Chondrocyte (in vitro differentiated cells): ENCODE measurements at regions not wholly inside any gene's neighbourhood (a gene's known extent, or its start where the extent isn't known, plus 50 kb on each side); places are given as distances from the start of the nearest gene placed in this dataset.

Experiments
- DNase-seq: peaks from one replicate; pipeline ENCODE4 v3.0.0; 2021; ENCODE audit warnings: mixed read lengths, low spot score
- H3K27ac Mint-ChIP-seq: one replicate; pipeline ENCODE4 v1.8.0; 2021; ENCODE audit warnings: mild to moderate bottlenecking, moderate library complexity, mixed read lengths; ENCODE audit not compliant: unreplicated experiment
- H3K27me3 Mint-ChIP-seq: 2 replicates; pipeline ENCODE4 v1.8.0; 2021; ENCODE audit warnings: low read depth, mixed read lengths
- H3K36me3 Mint-ChIP-seq: 2 replicates; pipeline ENCODE4 v1.8.0; 2021; ENCODE audit warnings: low read depth, mixed read lengths
- H3K4me1 Mint-ChIP-seq: 2 replicates; pipeline ENCODE4 v1.8.0; 2021; ENCODE audit warnings: low read depth, mild to moderate bottlenecking, mixed read lengths
- H3K4me3 Mint-ChIP-seq: one replicate; pipeline ENCODE4 v1.8.0; 2021; ENCODE audit warnings: mild to moderate bottlenecking, moderate library complexity, mixed read lengths; ENCODE audit not compliant: unreplicated experiment
- H3K9me3 Mint-ChIP-seq: 2 replicates; pipeline ENCODE4 v1.8.0; 2021; ENCODE audit warnings: low read depth, mixed read lengths
- TF ChIP-seq, protein P1 (sequence below): fragments of 200-600 bp; sonication (generic); IDR thresholded peaks from 2 replicates; pipeline ENCODE4 v1.5.0; 2021; ENCODE audit warnings: antibody characterized with exemption, mild to moderate bottlenecking, moderate library complexity

GRCh38 chr1:234706199-234706598, 96.2 kb upstream of the IRF2BP2 start:
- no peaks in the 10 kb centered on the region for H3K9me3 Mint-ChIP-seq
- H3K36me3 Mint-ChIP-seq, result peaks cover 2% of the 10 kb centered on the region
- H3K4me3 Mint-ChIP-seq, result no peak overlapping the region
- peaks cover 3% of the 10 kb centered on the region for H3K27me3 Mint-ChIP-seq
- DNase-seq, result no peak
- TF ChIP-seq, protein P1, sequence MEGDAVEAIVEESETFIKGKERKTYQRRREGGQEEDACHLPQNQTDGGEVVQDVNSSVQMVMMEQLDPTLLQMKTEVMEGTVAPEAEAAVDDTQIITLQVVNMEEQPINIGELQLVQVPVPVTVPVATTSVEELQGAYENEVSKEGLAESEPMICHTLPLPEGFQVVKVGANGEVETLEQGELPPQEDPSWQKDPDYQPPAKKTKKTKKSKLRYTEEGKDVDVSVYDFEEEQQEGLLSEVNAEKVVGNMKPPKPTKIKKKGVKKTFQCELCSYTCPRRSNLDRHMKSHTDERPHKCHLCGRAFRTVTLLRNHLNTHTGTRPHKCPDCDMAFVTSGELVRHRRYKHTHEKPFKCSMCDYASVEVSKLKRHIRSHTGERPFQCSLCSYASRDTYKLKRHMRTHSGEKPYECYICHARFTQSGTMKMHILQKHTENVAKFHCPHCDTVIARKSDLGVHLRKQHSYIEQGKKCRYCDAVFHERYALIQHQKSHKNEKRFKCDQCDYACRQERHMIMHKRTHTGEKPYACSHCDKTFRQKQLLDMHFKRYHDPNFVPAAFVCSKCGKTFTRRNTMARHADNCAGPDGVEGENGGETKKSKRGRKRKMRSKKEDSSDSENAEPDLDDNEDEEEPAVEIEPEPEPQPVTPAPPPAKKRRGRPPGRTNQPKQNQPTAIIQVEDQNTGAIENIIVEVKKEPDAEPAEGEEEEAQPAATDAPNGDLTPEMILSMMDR, result no peak
- H3K4me1 Mint-ChIP-seq, result peaks cover 7% of the 10 kb centered on the region
- no peak overlapping the region for H3K27ac Mint-ChIP-seq

- Mint-ChIP-seq H3K9me3 (no peaks in the 10 kb centered on the region), H3K27me3 (peaks cover 3% of the 10 kb centered on the region), H3K36me3 (peaks cover 2% of the 10 kb centered on the region), H3K27ac (no peak overlapping the region), H3K4me3 (no peak overlapping the region), H3K4me1 (peaks cover 10% of the 10 kb centered on the region)
- DNase-seq, result no peak
- TF ChIP-seq, protein P1, result no peak
Observed at GRCh38 chr1:234705615-234706014, 95.6 kb upstream of the IRF2BP2 start.

- peaks cover 3% of the 10 kb centered on the region for H3K27me3 Mint-ChIP-seq
Observed at GRCh38 chr1:234704106-234704887, 94.3 kb upstream of the IRF2BP2 start.

GRCh38 chr1:234702342-234703000, 92.5 kb upstream of the IRF2BP2 start:
- Mint-ChIP-seq H3K9me3 (no peaks in the 10 kb centered on the region), H3K27me3 (peaks cover 3% of the 10 kb centered on the region), H3K27ac (no peak overlapping the region), H3K36me3 (peaks cover 2% of the 10 kb centered on the region), H3K4me3 (no peak overlapping the region), H3K4me1 (peaks cover 16% of the 10 kb centered on the region)
- no peak for DNase-seq
- TF ChIP-seq, protein P1, result no peak

More at GRCh38 chr1:234704106-234704887, 94.3 kb upstream of the IRF2BP2 start:
- H3K9me3 Mint-ChIP-seq, result no peaks in the 10 kb centered on the region
- peaks cover 2% of the 10 kb centered on the region for H3K36me3 Mint-ChIP-seq
- DNase-seq, result no peak
- TF ChIP-seq, protein P1, result no peak
- peaks cover 21% of the 10 kb centered on the region for H3K4me1 Mint-ChIP-seq
- no peak overlapping the region for H3K27ac Mint-ChIP-seq
- no peak overlapping the region for H3K4me3 Mint-ChIP-seq

DNA sequence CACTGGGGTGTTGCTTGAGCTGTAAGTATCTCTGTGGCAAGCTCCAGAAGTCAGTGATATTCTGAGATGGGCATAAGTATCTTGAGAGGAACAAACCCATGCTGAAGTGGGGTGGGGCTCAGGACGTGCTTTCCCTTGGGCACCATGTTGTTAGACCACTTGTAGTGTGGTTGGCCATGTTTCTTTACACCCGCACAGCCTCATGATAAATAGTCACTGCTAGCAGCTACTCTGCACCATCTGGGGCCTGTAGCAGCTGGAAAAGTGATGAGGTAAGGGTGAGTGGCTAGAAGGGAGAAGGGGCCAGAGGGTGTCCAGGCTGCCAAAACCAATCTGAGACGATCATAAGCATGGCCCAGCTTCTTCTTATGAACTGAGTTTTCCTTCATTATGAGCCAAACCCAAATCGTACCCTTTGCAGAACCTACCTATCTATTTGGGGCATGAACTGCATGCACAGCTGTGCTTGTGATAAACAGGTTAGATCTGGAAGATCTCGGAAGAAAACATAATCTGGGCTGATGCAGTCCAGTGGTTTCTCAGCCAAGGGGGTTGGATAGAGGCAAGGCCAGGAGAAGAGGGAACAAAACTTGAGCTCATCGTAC, 91.9 kb upstream of the IRF2BP2 start:
- no peak for DNase-seq
- peaks cover 2% of the 10 kb centered on the region for H3K36me3 Mint-ChIP-seq
- peaks cover 14% of the 10 kb centered on the region for H3K4me1 Mint-ChIP-seq
- no peaks in the 10 kb centered on the region for H3K9me3 Mint-ChIP-seq
- H3K4me3 Mint-ChIP-seq, result no peak overlapping the region
- no peak overlapping the region for H3K27ac Mint-ChIP-seq
- TF ChIP-seq, protein P1, result no peak
- peaks cover 3% of the 10 kb centered on the region for H3K27me3 Mint-ChIP-seq
